HG02763 (cell line): ENCODE measurements at regions not wholly inside any gene's neighbourhood (a gene's known extent, or its start where the extent isn't known, plus 50 kb on each side); places are given as distances from the start of the nearest gene placed in this dataset.
"Not testable (repeated sequence)": the region's sequence is repeated elsewhere in the genome, so short reads cannot be mapped to it uniquely, and the experiment has no call there.

Source experiments
- ATAC-seq: cut with Tn5 transposase; IDR thresholded peaks from one replicate; pipeline ENCODE4 v1.9.1; 2021; ENCODE audit warnings: mild to moderate bottlenecking, moderate library complexity; ENCODE audit not compliant: unreplicated experiment

DNA sequence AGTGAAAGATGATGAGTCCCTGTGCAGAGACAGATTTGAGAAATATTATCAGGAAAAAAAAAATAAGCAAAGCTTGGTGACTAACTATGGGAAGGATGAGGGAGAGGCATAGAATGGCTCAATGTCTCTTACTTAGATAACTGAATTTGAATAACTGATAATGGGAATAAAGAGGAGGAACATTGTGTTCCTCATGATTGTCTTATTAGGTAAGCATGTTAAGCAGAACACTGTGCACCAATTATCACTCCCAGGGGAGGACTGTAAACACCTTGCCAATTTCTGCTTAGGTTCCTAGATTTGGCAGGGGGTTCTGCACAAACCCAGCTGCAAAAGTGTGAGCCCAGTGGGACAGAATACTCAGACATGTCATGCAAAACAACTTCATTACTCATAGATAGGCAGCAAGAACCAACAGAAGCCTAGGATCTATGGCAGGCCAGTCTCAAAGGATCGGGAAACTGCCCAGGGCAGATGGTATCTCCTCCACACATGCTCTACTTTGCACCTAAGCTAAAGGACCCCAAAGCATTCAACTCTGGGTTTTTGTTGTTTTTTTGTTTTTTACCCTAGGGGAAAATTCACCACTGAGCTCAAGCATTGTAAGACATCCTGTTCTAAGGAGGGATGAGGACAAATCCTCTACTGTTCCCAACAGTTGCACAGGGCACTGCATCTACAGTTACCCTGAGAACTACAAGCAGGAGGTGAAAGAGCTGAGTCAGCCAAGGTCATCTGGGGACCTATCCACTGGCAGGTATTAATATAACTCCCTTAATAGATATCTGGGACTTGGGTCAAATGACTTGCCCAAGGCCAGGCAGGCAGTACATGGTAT is 907.0 kb downstream of the RAPGEF2 start:
- ATAC-seq: no peak

DNA sequence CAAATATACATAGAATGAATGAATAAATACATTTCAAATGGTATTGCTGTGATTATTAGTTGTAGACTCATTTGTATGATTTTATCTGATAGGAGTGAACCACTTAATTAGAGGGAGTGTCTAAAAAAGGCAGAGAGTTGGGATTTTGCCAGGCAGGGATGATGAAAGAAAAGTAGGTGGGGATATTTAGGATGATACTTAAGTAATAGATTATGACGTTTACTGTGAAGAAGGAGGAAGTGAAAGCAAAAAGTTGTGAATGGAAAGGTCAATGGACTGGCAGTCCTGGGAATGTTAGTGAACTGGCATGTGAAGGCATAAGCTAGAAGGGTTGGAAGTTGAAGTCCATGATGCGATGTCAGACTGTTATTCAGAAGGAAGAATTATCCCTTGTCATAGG is 917.1 kb downstream of the RAPGEF2 start:
- no peak for ATAC-seq

DNA sequence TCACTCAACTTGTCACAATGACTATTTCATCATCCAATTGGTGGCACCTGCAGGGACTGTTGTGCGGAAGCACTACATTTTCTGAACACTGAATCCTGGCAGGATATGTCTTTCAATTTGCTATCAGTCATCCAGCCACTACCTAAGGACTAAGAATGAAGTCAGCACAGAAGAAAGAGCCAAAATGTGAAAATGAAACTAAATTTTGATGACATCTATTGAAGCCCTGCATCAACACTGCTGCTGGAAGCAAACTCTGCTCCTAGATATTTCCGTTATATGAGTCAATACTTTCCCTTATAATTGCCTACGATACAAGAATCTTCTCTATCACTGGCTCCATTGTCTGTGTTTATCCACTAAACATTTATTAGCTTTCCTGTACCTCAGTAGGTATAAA is 917.9 kb downstream of the RAPGEF2 start:
- no peak for ATAC-seq

DNA sequence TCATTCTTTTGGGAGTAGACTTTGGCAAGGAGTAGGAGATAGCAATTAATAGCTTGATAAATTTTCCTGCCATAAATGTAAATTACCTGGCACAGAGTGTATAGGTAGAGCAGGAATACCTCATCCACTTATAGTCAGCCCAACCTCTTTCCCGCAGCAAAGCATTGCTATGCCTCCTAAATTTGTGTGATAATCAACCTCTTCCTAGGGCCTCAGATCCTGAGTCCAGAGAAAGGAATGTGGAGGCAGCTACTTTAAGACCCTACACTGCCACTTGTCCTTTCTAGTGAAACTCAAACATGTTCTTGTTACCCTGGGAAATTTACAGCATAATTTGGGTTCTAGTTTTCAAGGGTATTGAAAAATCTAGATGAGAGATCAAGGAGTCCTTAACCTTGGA is 919.0 kb downstream of the RAPGEF2 start:
- ATAC-seq: no peak

DNA sequence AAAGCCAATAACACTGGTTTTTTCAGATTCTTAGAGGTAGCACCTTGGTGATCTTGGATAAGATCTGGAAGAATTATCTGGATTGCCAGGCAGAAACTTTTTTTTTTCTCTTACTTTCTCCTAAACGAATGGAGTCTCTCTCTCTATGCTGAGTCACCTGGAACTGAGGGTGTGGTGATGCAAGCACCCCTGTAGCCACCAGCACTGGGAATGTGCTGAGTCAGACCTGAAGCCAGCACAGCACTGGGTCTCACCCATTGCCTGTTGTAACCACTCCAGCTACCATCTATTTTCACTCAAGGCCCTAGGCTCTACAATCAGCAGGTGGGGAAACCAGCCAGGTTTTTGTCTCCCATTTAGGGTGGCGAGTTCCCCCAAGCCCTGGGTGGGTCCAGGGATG is 923.8 kb downstream of the RAPGEF2 start:
- ATAC-seq: no peak

DNA sequence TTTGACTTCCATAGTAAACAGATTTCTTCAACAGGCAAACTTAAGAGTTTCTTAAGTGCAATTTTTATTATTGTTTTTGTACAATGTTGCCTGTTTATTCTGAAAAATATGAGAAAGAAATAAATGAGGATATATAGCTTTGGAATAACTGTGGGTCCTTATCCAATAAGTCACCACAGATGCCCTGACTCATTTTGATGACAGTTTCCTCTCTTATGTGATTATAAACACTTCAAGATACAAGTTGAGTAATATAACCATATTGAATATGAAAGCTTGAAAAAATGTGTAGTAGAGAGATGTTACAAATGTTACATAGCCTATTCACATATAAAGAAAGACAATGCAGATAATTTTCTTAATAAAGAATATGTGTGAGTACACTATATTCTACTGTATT is 931.6 kb downstream of the RAPGEF2 start:
- no peak for ATAC-seq

DNA sequence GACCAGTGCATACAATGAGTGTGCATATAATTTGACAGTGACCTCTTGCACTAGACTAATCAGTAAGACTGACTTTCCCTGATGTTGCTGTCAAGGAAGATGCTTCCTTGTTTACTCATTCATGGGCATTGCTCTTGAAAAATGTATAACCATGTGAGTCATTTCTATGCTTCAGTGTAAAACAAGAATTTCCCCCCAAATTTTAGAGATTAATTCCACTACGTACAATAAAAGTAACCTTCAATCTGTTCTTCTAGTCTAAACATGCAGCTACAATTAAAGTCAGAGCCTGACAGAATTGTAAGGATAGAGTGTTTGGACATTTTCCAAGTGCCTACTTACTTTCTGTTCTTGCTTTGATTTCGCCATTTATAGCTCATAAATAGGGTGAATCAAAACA is 935.7 kb downstream of the RAPGEF2 start:
- no peak for ATAC-seq

DNA sequence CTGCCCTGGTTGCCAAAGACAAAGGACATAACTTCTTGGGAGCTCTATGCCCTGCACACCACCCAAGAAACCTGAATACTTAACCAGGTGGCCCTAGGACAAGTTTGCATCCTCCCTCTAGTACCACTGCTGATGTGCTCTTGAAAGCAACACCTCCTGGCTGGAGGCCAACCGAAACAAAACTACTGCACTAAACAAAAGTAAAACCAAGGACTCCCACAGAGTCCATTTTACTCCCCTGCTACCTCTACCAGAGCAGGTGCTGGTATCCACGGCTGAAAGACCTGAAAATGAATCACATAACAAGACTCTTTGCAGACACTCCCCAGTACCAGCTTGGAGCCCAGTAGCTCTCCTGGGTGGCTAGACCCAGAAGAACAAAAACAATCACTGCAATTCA is 941.8 kb downstream of the RAPGEF2 start:
- ATAC-seq: no peak

DNA sequence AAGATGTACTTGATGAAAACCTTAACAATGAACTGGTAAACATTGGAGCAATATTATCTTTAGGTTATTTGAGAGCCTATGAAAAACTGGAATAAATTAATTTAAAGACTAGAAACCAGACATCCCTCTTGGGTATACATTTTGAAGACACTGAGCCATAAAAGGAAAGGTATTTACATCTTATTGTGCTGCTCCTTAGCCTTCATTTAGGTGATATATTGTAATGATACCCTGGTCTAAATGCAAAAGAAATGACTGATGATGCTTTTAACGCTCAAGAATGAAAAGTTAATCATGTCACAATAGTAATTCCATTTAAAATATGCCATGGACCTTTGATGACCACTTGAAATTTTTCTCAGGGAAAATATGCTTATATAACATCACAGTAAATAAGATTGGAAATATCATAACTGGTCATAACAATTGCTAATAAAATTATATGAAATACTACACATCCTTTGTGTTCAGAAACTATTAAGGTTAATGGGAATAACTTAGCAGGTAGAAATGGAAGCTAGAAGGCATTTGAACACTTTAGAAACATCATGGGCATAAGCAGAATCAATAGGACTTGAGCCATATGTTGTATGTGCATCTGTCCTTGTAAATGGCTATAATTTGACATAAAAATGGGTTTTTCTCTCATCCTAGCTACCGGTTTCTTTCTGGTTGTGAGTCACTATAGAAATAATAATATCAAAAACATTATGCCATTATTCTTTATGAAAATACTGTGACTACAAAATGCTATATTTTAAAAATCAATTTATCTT is 979.7 kb downstream of the RAPGEF2 start:
- ATAC-seq: no peak

DNA sequence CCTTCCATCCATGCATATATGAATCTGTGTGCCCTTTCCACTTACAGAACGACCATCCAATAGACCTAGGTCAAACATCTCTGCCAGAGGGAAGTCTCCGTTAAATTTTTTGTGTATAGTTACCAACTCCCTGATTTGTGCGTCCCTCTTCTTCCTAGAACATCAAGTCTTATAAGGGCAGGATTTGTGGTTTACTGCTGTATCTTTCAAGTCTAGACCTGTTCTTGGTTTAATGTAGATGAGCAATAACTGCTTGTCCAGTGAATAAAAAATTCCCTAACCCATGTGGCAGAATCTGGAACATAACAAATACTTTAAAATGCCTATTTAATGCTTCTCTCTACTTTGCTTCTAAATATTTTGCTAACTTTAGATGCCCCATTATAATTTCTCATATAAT is 988.8 kb downstream of the RAPGEF2 start:
- no peak for ATAC-seq

DNA sequence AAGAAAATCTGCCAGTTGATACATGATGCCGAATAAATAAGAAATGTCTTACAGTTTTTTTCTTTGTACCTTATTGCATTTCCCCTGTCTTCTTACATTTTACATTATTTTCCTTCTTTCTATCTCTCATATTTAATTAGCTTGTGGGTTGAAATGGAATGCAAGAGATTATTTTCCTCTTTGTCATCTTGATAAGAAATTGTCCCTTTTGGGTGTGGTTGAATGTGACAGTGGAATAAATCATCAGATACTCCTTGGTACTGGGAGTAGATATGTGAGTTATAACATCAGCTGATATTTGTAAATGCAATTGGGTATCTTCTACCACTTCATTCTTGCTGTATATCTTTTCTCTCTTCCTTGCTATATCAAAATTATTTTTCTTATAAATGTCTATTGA is 997.4 kb downstream of the RAPGEF2 start:
- ATAC-seq: no peak

DNA sequence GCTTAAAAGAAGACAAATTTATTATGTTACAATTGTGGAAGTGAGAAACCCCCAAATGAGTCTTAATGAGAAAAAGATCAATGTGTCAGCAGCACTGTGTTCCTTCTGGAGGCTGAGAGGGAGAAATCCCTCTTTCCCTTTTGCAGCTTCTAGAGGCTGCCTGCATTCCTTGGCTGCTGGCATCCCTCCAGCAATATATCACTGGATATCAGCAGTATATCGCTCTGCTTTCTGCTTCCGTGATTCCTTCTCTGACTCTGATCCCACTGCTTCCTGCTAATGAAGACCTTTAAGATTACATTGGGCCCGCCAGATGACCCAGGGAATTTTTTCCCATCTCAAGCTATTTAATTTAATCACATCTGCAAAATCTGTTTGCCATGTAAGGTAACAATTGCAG is 1008.0 kb downstream of the RAPGEF2 start:
- ATAC-seq: no peak

DNA sequence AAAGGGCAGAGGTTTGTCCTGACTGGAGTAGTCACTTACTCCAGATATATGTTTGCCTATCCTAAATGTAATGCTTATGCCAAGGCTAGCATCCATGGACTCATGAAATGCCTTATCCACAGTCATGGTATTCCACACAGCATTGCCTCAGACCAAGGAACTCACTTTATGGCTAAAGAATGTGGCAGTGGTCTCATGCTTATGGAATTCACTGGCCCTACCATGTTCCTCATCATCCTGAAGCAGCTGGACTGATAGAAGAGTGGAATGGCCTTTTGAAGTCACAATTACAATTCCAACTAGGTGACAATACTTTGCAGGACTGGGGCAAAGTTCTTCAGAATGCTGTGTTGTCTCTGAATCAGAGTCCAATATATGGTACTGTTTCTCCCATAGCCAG is 1014.8 kb downstream of the RAPGEF2 start:
- no peak for ATAC-seq

DNA sequence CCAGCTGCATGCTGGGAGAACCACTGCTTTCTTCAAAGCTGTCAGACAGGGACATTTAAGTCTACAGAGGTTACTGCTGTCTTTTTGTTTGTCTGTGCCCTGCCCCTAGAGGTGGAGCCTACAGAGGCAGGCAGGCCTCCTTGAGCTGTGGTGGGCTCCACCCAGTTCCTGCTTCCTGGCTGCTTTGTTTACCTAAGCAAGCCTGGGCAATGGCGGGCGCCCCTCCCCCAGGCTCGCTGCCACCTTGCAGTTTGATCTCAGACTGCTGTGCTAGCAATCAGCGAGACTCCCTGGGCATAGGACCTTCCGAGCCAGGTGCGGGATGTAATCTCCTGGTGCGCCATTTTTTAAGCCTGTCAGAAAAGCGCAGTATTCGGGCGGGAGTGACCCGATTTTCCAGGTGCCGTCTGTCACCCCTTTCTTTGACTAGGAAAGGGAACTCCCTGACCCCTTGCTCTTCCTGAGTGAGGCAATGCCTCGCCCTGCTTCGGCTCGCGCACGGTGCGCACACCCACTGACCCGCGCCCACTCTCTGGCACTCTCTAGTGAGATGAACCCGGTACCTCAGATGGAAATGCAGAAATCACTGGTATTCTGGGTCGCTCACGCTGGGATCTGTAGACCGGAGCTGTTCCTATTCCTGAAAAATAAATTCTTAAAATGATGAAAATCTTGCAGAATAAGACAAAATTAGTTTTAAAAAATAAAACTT is 1022.9 kb downstream of the RAPGEF2 start:
- ATAC-seq: not testable (repeated sequence)

DNA sequence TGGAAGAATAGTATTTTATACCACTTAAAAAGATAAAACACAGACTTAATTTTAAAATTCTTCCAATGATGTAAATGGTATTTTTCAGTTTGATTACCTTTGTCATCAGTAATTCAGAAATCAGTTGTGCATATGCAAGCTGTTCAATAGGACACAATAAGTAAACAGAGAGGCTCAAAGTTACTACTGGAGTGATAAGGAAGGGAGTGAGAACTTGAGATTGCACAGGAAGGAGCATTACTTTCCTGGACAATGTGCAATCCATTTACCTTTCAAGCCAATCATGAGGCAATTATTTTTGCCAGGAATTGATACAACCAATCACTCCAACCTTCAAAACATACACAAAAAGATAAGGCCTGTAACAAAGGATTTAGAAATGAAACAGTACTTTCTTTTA is 1024.3 kb downstream of the RAPGEF2 start:
- ATAC-seq: no peak

DNA sequence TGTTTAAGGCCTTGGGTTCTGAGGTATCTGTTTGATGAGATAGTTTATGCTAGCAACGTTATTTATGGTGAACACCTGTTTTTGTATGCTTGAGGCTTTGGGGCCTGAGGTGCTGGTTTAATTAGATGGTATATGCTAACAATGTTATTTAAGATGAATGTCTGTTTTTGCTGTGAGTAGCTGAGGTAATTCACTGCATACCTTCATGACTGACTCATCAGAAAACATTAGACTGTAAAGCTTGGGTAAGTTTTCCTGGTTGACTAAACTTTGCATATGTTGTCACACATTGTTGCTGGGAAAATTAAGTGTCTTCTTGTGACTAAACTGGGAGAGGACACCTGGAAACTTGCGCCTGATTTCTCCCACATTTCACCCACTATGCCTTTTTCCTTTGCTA is 1026.6 kb downstream of the RAPGEF2 start:
- no peak for ATAC-seq

DNA sequence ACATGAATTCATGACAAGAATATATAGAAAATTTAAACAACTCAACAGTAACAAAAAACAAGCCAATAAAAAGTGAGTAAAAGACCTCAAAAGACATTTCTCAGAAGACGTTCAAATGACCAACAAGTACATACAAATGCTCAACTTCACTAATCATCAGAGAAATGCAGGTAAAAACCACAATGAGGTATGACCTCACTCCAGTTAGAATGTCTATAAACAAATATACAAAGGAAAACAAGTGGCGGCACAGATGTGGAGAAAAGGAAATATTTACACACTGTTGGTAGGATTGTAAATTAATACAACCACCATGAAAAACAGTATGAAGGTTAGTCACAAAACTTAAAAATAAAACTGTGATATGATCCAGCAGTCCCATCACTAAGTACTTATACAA is 1033.1 kb downstream of the RAPGEF2 start:
- ATAC-seq: no peak

DNA sequence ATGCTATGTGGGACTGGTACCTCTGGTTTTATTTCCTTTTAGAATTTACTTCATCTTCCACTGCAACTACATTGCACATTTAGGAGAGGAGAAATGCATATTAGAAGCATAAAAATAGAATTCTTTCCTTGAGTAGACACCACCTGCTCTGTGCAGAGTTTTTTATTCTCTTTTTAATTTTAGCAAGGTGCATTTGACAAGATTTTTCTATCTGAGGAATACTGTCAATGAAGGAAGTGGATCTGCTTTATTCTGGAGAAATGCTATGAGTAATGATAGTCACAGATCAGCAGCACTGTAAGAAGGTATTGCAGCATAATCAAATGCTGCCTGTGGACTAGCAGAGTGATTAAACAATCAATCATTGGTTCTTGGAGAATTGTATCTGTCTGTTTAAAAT is 1038.3 kb downstream of the RAPGEF2 start:
- ATAC-seq: no peak

DNA sequence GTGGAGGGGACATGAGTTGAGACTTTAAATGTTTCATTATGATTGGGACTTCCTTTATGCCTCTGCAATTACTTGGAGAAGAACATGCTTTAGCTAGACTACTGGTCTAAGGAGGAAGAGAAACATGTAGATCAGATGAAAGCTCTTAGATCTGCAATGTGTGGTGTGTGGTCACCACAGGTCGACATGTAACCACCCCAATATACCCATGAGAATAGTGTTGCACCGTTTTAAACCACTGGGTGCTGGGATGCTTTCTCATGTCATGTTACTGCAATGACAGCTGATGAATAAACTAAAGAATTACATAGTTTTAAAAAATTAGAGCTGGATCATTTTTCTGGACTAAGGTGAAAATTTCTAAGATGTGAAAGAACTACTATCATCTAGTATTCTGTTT is 1039.7 kb downstream of the RAPGEF2 start:
- ATAC-seq: peak; percentile 99

DNA sequence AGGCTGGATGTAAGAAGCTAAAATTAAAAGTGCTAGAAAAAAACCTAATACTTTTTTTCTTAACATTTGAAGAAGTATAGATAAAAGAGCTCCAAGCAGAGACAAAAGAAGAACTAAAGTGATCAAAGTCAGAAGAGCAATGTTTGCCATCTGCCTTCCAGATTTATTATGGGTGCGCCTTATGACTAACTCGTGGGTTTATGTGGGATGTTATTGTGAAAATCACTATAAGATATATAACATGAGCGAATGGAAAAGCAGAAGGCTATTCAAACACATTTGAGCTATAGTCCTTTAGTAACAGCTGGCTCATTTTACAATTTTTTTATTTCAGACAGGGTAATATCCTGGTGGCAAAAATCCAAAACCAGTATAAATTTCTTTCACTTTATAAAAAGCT is 1040.7 kb downstream of the RAPGEF2 start:
- no peak for ATAC-seq

DNA sequence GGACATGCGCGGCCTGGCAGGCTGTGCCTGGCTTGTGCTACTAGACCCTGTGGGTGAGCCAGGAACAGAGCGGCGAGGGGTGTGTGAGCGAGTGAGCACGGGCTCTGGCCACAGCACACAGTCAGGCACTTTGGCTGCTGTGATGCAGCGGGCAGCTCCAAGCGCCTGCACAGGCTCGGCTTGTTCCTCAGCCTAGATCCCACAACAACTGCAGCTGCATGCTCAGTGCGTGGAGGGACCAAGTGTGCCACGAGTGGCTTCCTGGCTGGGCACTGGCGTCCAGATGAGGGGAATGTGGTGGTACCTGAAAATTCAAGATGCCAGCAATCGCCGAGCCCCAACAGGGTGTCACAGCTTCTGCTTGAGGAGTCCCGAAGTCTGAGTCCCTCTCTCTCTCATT is 1056.6 kb downstream of the RAPGEF2 start:
- no peak for ATAC-seq

DNA sequence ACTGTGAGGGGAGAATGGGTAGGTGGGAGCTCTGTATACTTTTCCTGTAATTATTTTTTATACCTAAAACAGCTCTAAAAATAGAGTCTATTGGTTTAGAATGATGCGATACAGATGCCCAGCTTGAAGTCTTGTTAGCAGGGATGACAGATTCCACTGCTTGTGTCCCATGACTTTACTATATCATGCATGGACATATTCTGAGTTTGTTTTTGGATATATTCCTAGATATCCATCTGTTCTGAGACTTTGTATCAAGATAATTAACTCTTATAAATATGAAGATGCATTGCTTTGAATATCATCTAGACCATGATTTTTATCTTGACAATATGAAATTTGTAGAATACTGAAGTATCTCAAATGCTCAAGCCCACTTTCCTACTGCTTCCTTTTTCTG is 1058.1 kb downstream of the RAPGEF2 start:
- ATAC-seq: no peak
